HUDEP-2 (cell line): ENCODE measurements at regions not wholly inside any gene's neighbourhood (a gene's known extent, or its start where the extent isn't known, plus 50 kb on each side); places are given as distances from the start of the nearest gene placed in this dataset.

Source experiments
- DNase-seq, 76 experiments: peaks; one replicate each; lab custom pipeline; 2025; ENCODE audit not compliant: unreplicated experiment in 76 of 76; lab: John Stamatoyannopoulos, UW

DNA sequence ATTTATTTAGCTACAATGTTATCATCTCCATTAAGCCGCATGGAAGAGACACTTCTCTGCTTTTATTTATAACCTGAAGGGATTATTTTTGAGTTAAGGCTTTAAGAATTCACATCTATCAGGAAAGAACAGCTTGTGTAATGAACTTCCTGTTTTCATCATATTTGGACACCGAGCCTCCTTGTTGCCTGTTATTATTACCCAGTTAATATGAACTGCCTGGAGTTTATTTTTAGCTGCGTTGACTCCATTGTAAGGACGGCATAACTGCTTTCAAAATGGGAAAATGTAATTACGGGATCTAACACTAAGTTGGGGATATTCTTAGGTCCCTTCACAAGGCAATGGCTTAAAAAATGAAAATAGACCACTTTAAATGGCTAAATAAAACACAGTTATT is 89.0 kb upstream of the NR4A3 start:
- no peak for DNase-seq

DNA sequence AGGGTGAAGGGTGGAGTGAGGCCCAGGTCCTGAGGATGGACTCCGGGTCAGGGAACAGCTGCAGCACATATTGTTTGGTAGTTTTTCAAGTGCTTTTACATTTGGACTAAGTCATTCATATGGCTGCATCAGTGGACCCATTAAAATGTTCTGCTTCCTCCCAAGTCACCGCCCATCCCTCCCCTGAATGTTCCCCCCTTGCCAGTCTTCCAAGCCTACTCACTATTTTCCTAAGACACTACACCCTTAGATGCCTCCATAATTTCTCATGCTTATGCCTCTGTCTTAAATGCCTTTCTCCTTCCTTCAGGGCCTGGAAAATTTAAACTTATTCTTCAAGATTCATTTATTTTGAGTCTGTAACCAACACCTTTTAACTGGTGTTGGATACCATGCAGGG is 86.6 kb upstream of the NR4A3 start:
- no peak for DNase-seq

DNA sequence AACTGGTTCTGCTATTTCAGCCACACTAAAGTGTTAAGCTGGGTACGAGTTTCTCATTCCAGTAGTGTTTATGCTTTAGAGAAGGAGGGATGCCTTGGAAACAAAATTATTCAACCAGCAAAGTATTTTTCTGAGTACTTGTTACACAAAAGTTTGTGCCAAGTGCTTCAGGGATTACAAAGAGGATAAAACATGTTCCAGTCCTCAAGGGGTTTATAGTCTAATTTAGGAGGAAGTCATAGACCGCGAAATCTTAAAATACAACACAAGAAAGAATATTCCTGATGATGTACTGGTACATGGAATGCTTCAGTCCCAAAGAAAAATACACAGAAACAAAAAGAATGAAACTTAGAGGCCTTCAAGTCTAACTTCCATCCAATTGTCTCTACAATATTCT is 85.4 kb upstream of the NR4A3 start:
- DNase-seq, result no peak

DNA sequence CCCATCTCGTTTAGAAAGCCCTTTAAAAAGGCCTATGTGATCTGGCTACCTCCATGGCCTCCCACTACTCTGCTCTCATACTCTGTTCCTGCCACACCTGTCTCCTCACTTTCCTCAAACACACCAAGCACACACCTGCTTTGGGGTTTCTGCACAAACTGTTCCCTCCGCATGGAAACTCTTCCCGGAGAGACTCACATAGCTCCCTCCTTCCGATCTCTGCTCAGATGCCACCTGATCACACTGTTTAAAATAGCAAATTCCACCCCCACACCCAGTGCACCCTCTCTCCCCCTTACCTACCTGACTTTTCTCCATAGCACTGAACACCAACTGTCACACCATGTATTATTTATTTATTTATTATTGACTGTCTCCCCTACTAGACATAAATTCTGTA is 84.0 kb upstream of the NR4A3 start:
- DNase-seq, result no peak

DNA sequence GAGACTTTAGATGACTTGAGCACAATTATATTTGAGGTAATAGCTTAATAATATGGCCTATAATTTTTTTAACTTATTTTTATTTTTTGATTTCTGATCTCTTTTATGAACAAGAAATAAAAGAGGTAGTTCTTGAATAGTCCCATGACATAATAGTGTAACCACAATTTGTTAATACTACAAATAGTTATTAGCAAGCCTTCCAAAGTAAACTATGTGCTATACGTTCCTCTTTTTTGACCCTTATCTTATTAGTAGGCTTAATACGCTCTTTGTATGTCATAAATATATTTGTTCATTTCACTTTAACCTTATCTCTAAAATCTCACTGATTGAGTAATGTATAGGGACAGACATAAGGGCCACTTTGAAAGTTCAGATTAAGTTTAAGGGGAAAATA is 78.7 kb upstream of the NR4A3 start:
- no peak for DNase-seq

DNA sequence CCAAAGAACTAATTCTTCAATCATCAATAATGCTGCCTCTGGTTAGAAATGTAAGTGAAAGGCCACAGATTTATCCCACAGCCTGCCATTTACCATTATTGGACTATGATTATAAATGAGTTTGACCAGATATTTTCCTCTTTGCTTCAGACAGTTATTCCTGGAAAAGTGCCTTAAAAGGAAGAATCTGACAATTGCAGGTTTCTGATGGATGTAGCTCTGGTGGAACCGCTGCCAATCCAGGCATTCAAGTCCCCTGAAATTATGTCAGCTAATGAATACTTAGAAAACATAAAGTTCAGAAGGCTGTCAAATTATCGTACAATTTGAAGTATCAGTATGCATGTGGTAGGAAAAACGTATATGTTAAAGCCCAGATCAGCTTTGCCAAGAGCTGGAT is 78.2 kb upstream of the NR4A3 start:
- no peak for DNase-seq

DNA sequence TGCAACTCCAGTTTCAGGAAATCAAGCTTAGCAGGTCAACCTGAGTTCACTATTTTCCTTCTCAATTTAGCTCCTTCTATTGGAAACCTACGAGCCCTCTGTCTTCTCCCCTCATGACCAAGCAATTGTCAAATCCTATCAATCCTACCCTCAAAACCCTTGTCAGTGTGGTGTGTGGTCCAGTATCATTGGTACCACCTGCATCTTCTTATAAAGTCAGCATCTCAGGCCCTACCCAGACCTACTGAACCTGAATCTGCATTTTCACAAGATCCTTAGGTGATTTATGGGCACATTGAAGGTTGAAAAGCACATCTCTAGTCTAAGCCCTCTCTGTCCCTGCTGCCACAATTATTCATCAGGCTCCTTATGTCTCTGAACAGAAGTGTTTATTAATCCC is 77.6 kb upstream of the NR4A3 start:
- no peak for DNase-seq

DNA sequence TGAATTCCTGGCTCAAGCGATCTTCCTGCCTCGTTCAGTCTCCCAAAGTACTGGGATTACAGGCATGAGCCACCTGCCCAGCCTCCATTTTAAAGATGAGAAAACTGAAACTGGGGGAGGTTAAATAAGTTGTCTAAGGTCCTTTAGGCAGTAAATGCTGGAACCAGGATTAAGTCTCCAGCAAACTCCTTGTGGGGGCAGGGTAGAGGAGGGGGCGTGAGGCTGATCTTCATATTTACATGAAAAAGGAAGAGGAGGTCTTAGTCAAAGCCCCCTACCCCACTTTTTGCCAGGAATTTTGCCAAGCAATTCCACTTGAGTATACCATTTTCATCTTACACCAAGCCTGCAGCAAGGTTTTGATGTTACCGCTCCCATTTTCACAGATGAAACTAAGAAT is 76.6 kb upstream of the NR4A3 start:
- DNase-seq, result no peak

DNA sequence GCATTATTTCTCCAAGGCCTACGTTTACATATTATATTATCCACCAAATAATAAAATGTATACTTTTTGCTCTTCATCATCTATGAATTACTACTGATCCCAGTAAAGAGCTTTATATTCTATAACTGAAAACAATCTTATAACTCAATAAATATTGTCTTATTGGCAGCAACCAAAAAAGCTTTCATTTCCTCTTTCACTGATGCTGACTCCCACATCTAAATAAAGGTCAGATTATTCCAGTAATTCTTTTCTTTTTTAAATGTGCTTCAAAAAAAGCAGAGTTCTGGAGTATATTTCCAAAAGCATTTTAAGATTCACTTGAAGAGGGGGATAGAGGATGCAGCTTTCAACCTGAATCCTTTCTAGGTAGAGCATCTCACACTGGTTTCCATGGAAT is 75.3 kb upstream of the NR4A3 start:
- DNase-seq, result no peak

DNA sequence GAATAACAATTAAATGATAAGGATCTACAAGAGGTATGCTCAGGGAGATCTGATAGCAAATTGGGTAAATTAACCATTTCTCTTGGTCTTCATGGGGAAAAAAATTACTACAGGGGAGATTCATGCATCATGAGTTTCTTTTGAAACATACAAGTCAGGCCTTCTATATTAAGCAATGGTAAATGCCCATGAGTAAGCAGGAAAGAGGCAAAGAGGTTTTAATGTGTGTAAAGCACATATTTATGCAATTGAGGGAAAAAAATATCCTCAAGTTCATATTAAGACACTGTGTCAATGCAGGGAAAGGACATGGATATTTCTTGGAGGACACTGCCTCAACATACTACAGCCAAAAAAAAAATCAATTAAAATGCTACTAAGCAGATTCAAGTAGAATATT is 73.4 kb upstream of the NR4A3 start:
- no peak for DNase-seq

DNA sequence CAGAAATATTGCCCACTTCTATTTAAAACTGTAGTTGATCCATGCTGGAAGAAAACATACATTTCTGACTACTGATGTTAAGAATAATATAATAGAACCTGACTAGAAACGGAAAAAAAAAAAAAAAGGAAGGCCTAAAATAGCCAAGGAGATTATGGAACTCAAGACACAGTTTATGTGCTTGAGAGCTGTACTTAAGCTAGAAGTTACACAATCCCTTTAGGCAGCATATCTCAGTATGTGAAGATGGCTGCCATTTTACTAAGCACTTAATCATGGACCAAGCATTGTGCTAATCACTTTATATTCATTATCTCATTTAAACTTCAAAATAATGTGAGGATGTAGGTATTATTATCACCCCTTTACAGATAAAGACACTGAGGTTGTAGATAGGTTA is 73.0 kb upstream of the NR4A3 start:
- DNase-seq, result no peak

DNA sequence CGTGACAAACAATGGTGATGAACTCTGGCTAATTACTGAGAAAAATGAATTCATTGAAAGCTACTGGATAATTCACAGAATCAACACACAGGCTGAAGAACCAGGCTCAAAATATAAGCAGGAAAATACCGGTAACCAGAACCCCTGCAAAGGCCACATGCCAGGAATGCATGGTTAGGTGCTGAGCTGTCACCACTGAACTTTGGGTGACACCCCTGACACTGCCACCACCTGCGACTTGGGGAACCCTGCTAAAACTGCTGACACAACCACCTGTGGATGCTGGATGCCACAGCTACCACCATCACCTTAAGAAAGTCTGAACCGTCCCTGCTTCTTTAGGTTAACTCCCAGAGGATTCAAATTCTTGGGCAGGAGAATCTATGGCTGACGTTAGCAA is 72.0 kb upstream of the NR4A3 start:
- no peak for DNase-seq

DNA sequence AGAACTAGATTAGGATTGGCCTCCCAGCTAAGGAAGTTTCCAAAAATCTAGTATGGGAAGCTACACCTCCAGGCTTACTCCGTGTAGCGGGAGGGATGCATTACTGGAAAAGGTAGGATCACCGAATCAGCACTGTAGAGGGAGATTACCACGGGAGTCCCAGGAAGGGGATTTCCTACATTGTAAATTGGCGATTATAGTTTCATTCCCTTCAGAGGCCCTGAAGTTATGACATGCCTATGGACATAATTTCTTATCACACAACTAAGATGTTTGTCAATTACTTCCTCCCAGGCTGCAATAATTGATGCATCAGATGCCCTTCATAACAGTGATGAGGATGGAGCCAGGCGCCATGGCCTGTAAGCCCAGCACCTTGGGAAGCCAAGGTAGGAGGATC is 71.2 kb upstream of the NR4A3 start:
- no peak for DNase-seq

DNA sequence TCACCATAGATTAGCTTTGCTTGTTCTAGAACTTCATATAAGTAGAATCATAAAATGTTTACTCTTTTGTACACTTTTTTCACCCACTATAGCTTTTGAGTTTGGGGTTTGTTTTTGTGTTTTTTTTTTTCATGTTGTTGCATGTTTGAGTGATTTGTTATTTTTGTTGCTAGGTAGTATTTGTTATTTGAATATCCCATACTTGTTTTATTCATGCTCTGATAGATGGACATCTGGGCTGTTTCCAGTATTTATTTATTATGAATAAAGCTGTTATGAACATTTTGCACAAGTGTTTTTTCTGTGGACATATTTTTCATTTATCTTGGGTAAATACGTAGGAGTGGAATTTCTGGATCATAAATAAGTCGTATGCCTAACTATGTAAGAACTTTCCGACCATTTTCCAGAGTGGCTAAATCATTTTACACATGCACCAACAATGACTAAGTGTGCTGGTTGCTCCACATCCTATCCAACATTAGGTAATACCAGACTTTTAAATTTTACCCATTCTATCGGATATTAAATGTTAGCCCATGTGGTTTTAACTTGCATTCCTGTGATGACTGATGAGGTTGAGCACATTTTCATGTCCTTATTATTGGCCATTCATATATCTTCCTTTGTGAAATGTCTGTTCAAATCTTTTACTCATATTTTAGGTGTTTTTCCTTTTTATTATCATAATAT is 69.1 kb upstream of the NR4A3 start:
- DNase-seq, result no peak

DNA sequence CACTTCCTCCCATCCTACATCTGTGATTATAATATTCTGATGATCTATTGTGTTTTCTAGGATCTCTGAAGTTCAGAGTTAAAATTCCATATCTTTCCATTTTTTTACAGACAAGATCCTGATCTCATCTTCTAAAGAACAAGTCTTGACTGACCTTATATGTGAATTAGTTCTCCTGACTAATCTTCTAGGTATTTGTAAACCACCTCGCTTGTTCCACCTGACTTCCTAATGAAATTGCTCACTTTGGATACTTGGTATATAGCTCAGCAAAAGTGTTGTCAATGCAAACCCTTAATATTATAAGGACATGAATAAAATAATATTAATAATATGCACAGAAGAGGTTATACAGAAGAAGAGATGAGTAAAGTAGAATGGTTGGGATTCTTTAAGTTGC is 68.2 kb upstream of the NR4A3 start:
- DNase-seq, result no peak

DNA sequence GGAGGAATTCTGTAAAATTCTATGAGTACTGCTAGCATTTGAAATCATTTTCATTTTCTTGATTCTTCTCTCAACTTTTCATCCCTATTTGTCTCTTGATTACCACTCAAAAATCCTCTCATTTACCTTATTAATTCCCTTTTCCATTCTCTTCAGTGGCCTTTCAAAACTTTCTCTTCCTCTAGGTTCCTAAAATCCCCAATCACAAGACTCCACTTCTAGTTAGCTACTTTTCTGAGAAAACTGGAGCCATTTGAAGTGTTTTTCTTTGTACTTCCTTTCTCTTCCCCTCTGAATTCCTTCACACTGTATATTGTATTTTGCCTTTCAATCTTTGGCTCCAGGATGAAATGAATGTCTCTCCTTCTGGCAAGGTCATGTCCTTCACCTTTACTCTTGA is 61.3 kb upstream of the NR4A3 start:
- no peak for DNase-seq

DNA sequence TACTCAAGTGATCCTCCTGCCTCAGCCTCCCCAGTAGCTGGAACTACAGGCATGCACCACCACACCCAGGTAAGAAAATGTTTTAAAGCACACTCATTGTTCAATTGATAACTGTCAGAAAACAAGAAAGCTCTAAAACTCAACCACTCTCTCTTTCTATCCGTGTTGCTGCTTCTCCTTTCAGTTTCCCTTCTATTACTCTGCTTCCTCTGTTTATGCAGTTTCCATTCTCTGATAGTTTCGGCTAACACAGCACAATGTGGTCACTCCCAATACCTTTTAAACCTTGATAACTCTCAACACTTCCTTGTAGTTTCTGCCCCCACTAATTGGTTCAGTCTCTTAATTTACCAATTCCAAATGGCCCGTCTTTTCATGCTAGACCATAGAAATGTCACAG is 59.2 kb upstream of the NR4A3 start:
- DNase-seq, result no peak
